ENCODE measurements at regions not wholly inside any gene's neighbourhood (a gene's known extent, or its start where the extent isn't known, plus 50 kb on each side); places are given as distances from the start of the nearest gene placed in this dataset.

GRCh38 chrX:134738986-134739740 is 57.8 kb downstream of the PABIR2 start:
- no peak for DNase-seq (ENCODE audit: extremely low read depth, low read depth)
- H3K4me3 ChIP-seq (replicated peaks; ENCODE audit: low read depth, low read length): no peak overlapping the region
- TF ChIP-seq CTCF (IDR thresholded peaks at IDR 0.05; ENCODE audit: low read depth, low read length, missing control alignments): no peak

DNA sequence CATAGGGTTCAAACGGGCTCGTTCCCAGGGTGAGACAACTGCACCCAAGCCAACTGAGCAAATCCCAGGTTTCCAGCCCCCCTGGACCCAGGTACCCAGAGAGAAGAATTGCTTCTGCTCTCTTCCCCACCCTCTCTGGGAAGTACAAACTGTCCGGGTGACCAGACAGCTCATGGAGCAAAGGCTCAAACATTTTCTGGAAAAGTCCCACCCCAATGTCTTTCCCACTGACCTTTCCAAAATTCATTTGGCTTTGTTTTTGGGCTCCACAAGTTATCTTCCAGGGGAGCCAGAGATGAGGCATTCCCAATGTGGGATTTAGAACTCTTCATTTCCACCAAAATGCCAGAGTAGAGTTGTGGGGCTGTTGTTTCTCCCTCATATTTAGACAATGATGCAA is 58.6 kb downstream of the PABIR2 start:
- no peak for TF ChIP-seq CTCF (IDR thresholded peaks at IDR 0.05; ENCODE audit: low read depth, low read length, missing control alignments)
- H3K4me3 ChIP-seq (replicated peaks; ENCODE audit: low read depth, low read length): no peak overlapping the region
- no peak for DNase-seq (ENCODE audit: extremely low read depth, low read depth)

- DNase-seq (ENCODE audit: extremely low read depth, low read depth): no peak
- no peak overlapping the region for H3K4me3 ChIP-seq (replicated peaks; ENCODE audit: low read depth, low read length)
- TF ChIP-seq CTCF (IDR thresholded peaks at IDR 0.05; ENCODE audit: low read depth, low read length, missing control alignments): no peak
Measured at GRCh38 chrX:134737721-134738369, 59.2 kb downstream of the PABIR2 start.

- DNase-seq (ENCODE audit: extremely low read depth, low read depth): no peak
- H3K4me3 ChIP-seq (replicated peaks; ENCODE audit: low read depth, low read length): no peak overlapping the region
- TF ChIP-seq CTCF (IDR thresholded peaks at IDR 0.05; ENCODE audit: low read depth, low read length, missing control alignments): no peak
Measured at GRCh38 chrX:134737061-134737460, 59.9 kb downstream of the PABIR2 start.

GRCh38 chrX:134736356-134736755 is 60.6 kb downstream of the PABIR2 start:
- no peak overlapping the region for H3K4me3 ChIP-seq (replicated peaks; ENCODE audit: low read depth, low read length)
- no peak for TF ChIP-seq CTCF (IDR thresholded peaks at IDR 0.05; ENCODE audit: low read depth, low read length, missing control alignments)
- no peak for DNase-seq (ENCODE audit: extremely low read depth, low read depth)

DNA sequence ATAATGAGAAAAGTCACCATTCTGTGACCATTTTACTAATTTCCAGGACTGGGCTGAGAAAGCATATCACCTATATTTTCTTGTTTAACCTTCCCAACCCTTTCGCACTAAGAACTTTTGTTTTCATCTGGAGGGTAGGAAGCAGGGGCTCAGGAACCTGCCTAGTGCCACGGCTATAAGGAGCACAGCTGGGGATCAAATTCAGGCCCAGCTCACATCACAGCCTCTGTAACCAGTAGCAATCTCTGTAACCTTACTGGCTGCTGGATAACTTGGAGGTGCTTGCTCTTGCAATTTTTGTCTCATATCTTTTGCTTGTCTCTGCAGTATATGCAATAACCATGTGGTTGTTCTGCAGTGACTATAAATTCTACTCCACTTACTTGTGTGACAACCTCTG is 62.0 kb downstream of the PABIR2 start:
- no peak for DNase-seq (ENCODE audit: extremely low read depth, low read depth)
- no peak for TF ChIP-seq CTCF (IDR thresholded peaks at IDR 0.05; ENCODE audit: low read depth, low read length, missing control alignments)
- H3K4me3 ChIP-seq (replicated peaks; ENCODE audit: low read depth, low read length): no peak overlapping the region

Measured in HFF-Myc (cell line).